HepG2 (cell line): ENCODE measurements at regions not wholly inside any gene's neighbourhood (a gene's known extent, or its start where the extent isn't known, plus 50 kb on each side); places are given as distances from the start of the nearest gene placed in this dataset.

Source experiments
- CREB1 ChIP-seq, 2 experiments: fragments of 450-650 bp in 1 of 2; IDR thresholded peaks; 2 replicates each; pipeline ENCODE4 v1.6.1; 2016 to 2017; ENCODE audit warnings: control low read depth in 1 of 2, mild to moderate bottlenecking in 1 of 2, missing compliant biosample characterization in 1 of 2, missing genetic modification characterization in 1 of 2
- E2F5 ChIP-seq: sonication (generic); formaldehyde crosslinking; conservative IDR thresholded peaks from 2 replicates; pipeline ENCODE4 v1.4.0; 2020; ENCODE audit warnings: missing genetic modification reagents
- NR2F2 ChIP-seq: IDR thresholded peaks from 2 replicates; pipeline ENCODE4 v1.6.1; 2012; ENCODE audit warnings: low read depth, inconsistent platforms, borderline replicate concordance
- PHF5A ChIP-seq: IDR thresholded peaks from one replicate; pipeline ENCODE4 v1.6.1; 2018; ENCODE audit warnings: low read depth, missing genetic modification reagents; ENCODE audit not compliant: unreplicated experiment
- SCMH1 ChIP-seq: sonication (generic); formaldehyde crosslinking; IDR thresholded peaks from 2 replicates; pipeline ENCODE4 v1.9.0; 2021; ENCODE audit warnings: missing genetic modification reagents, mild to moderate bottlenecking, borderline replicate concordance
- SMAD1 ChIP-seq: sonication (generic); formaldehyde crosslinking; IDR thresholded peaks from 2 replicates; pipeline ENCODE4 v1.4.0; 2020; ENCODE audit warnings: missing genetic modification reagents, low read depth, mild to moderate bottlenecking, borderline replicate concordance
- ZNF552 ChIP-seq: sonication (generic); formaldehyde crosslinking; IDR thresholded peaks from 2 replicates; pipeline ENCODE4 v1.9.0; 2022; ENCODE audit warnings: missing genetic modification reagents, mild to moderate bottlenecking, borderline replicate concordance
- TF ChIP-seq, protein P1 (sequence below), 2 experiments: IDR thresholded peaks; 2 replicates each; pipeline ENCODE4 v1.6.1; 2011 to 2012; ENCODE audit warnings: low read length in 2 of 2, borderline replicate concordance in 1 of 2, low read depth in 1 of 2, mild to moderate bottlenecking in 1 of 2, moderate library complexity in 1 of 2
- TF ChIP-seq, protein P2 (sequence below): sonication (generic); formaldehyde crosslinking; IDR thresholded peaks from 2 replicates; pipeline ENCODE4 v1.4.0; 2020; ENCODE audit warnings: low read depth, mild to moderate bottlenecking, missing genetic modification reagents

- TF ChIP-seq, protein P1, sequence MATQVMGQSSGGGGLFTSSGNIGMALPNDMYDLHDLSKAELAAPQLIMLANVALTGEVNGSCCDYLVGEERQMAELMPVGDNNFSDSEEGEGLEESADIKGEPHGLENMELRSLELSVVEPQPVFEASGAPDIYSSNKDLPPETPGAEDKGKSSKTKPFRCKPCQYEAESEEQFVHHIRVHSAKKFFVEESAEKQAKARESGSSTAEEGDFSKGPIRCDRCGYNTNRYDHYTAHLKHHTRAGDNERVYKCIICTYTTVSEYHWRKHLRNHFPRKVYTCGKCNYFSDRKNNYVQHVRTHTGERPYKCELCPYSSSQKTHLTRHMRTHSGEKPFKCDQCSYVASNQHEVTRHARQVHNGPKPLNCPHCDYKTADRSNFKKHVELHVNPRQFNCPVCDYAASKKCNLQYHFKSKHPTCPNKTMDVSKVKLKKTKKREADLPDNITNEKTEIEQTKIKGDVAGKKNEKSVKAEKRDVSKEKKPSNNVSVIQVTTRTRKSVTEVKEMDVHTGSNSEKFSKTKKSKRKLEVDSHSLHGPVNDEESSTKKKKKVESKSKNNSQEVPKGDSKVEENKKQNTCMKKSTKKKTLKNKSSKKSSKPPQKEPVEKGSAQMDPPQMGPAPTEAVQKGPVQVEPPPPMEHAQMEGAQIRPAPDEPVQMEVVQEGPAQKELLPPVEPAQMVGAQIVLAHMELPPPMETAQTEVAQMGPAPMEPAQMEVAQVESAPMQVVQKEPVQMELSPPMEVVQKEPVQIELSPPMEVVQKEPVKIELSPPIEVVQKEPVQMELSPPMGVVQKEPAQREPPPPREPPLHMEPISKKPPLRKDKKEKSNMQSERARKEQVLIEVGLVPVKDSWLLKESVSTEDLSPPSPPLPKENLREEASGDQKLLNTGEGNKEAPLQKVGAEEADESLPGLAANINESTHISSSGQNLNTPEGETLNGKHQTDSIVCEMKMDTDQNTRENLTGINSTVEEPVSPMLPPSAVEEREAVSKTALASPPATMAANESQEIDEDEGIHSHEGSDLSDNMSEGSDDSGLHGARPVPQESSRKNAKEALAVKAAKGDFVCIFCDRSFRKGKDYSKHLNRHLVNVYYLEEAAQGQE (IDR thresholded peaks at IDR 0.05; ENCODE audit: borderline replicate concordance in 1 of 2, low read depth in 1 of 2, low read length in 2 of 2) = no peak
- TF ChIP-seq CREB1 (IDR thresholded peaks at IDR 0.05) (no peak), CREB1 (CRISPR knock-in tag; IDR thresholded peaks at IDR 0.05) (no peak), NR2F2 (no peak), SMAD1 (CRISPR knock-in tag) (no peak), ZNF552 (CRISPR knock-in tag) (no peak), E2F5 (CRISPR knock-in tag) (no peak), SCMH1 (CRISPR knock-in tag) (no peak), PHF5A (CRISPR knock-in tag) (no peak)
- TF ChIP-seq, protein P2, sequence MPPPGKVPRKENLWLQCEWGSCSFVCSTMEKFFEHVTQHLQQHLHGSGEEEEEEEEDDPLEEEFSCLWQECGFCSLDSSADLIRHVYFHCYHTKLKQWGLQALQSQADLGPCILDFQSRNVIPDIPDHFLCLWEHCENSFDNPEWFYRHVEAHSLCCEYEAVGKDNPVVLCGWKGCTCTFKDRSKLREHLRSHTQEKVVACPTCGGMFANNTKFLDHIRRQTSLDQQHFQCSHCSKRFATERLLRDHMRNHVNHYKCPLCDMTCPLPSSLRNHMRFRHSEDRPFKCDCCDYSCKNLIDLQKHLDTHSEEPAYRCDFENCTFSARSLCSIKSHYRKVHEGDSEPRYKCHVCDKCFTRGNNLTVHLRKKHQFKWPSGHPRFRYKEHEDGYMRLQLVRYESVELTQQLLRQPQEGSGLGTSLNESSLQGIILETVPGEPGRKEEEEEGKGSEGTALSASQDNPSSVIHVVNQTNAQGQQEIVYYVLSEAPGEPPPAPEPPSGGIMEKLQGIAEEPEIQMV = no peak
These were observed 447.5 kb downstream of the GXYLT1 start for GRCh38 chr12:41697161-41697560.
